ENCODE measurements at regions not wholly inside any gene's neighbourhood (a gene's known extent, or its start where the extent isn't known, plus 50 kb on each side); places are given as distances from the start of the nearest gene placed in this dataset.
"Not testable (repeated sequence)": the region's sequence is repeated elsewhere in the genome, so short reads cannot be mapped to it uniquely, and the experiment has no call there.

- Histone ChIP-seq H3K9me3 (no peaks in the 10 kb centered on the region), H3K36me3 (no peaks in the 10 kb centered on the region), H3K27ac (no peak overlapping the region), H3K27me3 (no peaks in the 10 kb centered on the region), H3K4me3 (no peak overlapping the region), H3K4me1 (no peaks in the 10 kb centered on the region)
- no peak for ATAC-seq
- no peak for TF ChIP-seq POLR2A (IDR thresholded peaks at IDR 0.05)
- no peak for TF ChIP-seq EP300 (IDR thresholded peaks at IDR 0.05)
- no peak for TF ChIP-seq POLR2AphosphoS5 (IDR thresholded peaks at IDR 0.05)
- TF ChIP-seq, protein P1, sequence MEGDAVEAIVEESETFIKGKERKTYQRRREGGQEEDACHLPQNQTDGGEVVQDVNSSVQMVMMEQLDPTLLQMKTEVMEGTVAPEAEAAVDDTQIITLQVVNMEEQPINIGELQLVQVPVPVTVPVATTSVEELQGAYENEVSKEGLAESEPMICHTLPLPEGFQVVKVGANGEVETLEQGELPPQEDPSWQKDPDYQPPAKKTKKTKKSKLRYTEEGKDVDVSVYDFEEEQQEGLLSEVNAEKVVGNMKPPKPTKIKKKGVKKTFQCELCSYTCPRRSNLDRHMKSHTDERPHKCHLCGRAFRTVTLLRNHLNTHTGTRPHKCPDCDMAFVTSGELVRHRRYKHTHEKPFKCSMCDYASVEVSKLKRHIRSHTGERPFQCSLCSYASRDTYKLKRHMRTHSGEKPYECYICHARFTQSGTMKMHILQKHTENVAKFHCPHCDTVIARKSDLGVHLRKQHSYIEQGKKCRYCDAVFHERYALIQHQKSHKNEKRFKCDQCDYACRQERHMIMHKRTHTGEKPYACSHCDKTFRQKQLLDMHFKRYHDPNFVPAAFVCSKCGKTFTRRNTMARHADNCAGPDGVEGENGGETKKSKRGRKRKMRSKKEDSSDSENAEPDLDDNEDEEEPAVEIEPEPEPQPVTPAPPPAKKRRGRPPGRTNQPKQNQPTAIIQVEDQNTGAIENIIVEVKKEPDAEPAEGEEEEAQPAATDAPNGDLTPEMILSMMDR (IDR thresholded peaks at IDR 0.05): no peak
- 76 to 88% methylated on average over 8 to 10 of the region's 11 CpGs for WGBS, 2 donors (ENCODE audit: low coverage in 1 of 2)
These were observed 245.5 kb downstream of the MYCN start for GRCh38 chr2:16185801-16186272.

DNA sequence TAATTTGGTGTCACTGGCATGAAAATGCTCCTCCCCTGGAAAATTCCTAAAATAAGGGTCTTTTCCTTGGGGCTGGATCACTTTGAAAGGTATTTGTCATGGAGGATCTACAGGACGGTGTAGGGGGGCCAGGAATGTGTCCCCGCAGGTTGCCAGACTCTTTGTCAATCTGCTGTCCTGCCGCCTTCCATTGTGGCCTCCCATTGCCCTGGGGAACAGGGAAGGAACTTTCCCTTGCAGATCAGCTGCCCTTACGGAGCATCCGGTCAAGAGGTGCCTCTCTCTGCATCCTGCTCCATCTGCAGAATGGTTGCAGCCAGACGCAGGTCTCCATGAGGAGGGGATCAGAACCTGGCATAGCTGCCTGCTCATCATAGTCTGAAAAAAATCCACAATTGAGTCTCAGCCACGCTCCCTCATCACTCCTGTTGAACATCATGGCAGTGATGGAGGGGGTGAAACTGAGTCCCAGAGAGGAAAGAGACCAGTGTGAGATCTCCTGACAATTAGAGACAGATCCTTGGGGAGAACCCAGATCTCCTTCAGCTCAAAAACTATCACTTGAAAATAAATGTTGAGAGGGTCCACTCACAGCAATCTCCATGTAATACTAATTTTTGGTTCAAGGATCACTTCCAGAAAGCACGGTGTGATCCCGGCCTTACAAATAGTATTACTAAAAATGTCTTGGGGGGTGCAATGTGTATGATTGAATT, 244.8 kb downstream of the MYCN start:
- Histone ChIP-seq H3K4me1 (no peaks in the 10 kb centered on the region), H3K36me3 (no peaks in the 10 kb centered on the region), H3K9me3 (no peaks in the 10 kb centered on the region), H3K27ac (no peak overlapping the region), H3K27me3 (no peaks in the 10 kb centered on the region), H3K4me3 (no peak overlapping the region)
- ATAC-seq: no peak
- no peak for TF ChIP-seq POLR2A (IDR thresholded peaks at IDR 0.05)
- TF ChIP-seq, protein P1 (IDR thresholded peaks at IDR 0.05): no peak
- TF ChIP-seq POLR2AphosphoS5 (IDR thresholded peaks at IDR 0.05): no peak
- no peak for TF ChIP-seq EP300 (IDR thresholded peaks at IDR 0.05)
- WGBS, 2 donors (ENCODE audit: low coverage in 1 of 2): 80 to 100% methylated on average over 1 to 5 of the region's 9 CpGs

DNA sequence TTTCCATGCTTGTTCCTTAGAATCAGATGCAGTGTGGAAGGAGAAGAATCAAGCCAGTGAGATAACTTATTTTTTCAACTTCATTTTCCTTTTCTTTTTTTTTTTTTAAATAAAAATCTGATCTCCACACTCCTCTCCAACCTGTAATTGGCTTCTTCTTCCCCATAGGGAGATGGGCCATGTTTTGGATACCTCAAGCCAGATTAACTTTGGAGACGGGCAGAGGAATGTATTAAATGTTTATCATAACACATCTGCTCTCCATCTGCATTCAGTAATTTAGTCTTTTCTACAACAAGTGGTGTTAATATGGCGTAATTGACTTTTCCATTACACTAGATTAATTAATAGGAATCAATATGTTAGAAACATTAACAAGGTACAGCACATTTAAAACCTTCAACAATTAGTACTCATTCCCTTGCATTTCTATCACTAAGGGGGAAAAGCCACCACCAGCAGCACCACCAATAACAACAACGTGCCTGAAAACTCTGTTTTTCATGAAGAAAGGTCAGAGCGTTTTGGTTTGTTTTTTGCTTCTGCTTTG, 244.1 kb downstream of the MYCN start:
- TF ChIP-seq, protein P1 (IDR thresholded peaks at IDR 0.05): no peak
- no peak for TF ChIP-seq POLR2AphosphoS5 (IDR thresholded peaks at IDR 0.05)
- no peak for TF ChIP-seq POLR2A (IDR thresholded peaks at IDR 0.05)
- no peak for TF ChIP-seq EP300 (IDR thresholded peaks at IDR 0.05)
- 33 to 49% methylated on average over 4 of the region's 4 CpGs for WGBS, 2 donors (ENCODE audit: low coverage in 1 of 2)
- H3K36me3 ChIP-seq: no peaks in the 10 kb centered on the region
- no peak for ATAC-seq
- H3K27ac ChIP-seq: no peak overlapping the region
- H3K4me3 ChIP-seq: no peak overlapping the region
- no peaks in the 10 kb centered on the region for H3K4me1 ChIP-seq
- no peaks in the 10 kb centered on the region for H3K9me3 ChIP-seq
- no peaks in the 10 kb centered on the region for H3K27me3 ChIP-seq

DNA sequence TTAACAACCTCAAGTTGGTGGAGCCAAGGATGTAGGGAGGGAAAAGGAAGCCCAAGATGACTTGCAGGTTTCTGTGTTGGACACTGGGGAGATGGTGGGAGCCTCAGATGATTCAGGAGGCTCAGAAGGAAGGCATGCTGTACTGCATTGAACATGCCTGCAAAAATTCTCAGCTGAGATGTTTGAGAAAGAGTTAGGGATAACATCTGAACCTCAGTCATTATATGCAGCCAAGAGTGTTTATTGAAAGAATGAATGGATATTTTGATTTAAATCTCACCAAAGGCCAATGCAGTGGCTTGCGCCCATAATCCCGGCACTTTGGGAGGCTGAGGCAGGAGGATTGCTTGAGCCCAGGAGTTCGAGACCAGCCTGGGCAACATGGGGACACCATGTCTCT, 243.0 kb downstream of the MYCN start:
- no peak for ATAC-seq
- H3K9me3 ChIP-seq: no peaks in the 10 kb centered on the region
- H3K27me3 ChIP-seq: no peaks in the 10 kb centered on the region
- H3K4me3 ChIP-seq: no peak overlapping the region
- H3K4me1 ChIP-seq: no peaks in the 10 kb centered on the region
- H3K36me3 ChIP-seq: no peaks in the 10 kb centered on the region
- 96 to 100% methylated on average over 3 of the region's 3 CpGs for WGBS, 2 donors (ENCODE audit: low coverage in 1 of 2)
- H3K27ac ChIP-seq: no peak overlapping the region
- TF ChIP-seq POLR2A (IDR thresholded peaks at IDR 0.05) (no peak), EP300 (IDR thresholded peaks at IDR 0.05) (no peak), POLR2AphosphoS5 (IDR thresholded peaks at IDR 0.05) (no peak)
- TF ChIP-seq, protein P1 (IDR thresholded peaks at IDR 0.05): no peak

GRCh38 chr2:16182841-16183240, 242.5 kb downstream of the MYCN start:
- no peaks in the 10 kb centered on the region for H3K9me3 ChIP-seq
- TF ChIP-seq EP300 (IDR thresholded peaks at IDR 0.05): no peak
- TF ChIP-seq, protein P1 (IDR thresholded peaks at IDR 0.05): no peak
- no peak for TF ChIP-seq POLR2AphosphoS5 (IDR thresholded peaks at IDR 0.05)
- no peak for TF ChIP-seq POLR2A (IDR thresholded peaks at IDR 0.05)
- ATAC-seq: no peak

DNA sequence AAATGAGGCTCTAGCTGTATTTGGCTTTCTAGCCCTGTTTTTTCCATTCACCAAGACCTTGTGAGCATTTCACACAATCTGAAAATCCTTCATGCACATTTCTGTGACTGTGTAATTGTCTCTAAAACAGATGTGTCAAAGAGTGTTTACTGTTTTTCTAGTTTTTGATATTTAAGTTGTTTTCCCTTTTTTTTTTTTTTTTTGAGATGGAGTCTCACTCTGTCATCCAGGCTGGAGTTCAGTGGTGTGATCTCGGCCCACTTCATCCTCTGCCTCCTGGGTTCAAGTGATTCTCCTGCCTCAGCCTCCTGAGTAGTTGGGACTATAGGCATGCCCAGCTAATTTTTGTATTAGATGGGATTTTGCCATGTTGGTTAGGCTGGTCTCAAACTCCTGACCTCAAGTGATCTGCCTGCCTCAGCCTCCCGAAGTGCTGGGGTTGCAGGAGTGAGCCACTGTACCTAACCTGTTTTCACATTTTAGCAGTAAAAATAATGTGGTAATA, 242.0 kb downstream of the MYCN start:
- not testable (repeated sequence) for H3K27ac ChIP-seq, H3K27me3 ChIP-seq, H3K36me3 ChIP-seq, H3K4me1 ChIP-seq, H3K9me3 ChIP-seq, ATAC-seq, H3K4me3 ChIP-seq
- WGBS, 2 donors (ENCODE audit: low coverage in 1 of 2): 80 to 88% methylated on average over 1 of the region's 2 CpGs

More at GRCh38 chr2:16182841-16183240, 242.5 kb downstream of the MYCN start:
- Histone ChIP-seq H3K36me3 (no peaks in the 10 kb centered on the region), H3K27me3 (no peaks in the 10 kb centered on the region), H3K27ac (no peak overlapping the region), H3K4me1 (no peaks in the 10 kb centered on the region), H3K4me3 (no peak overlapping the region)

All from gastroesophageal sphincter (tissue), 4 donors.